Brain microvascular endothelial cell (primary cell): ENCODE measurements at regions not wholly inside any gene's neighbourhood (a gene's known extent, or its start where the extent isn't known, plus 50 kb on each side); places are given as distances from the start of the nearest gene placed in this dataset.
A peak's percentile ranks its signal among the peaks of the same experiment; 100 is the strongest.

ENCODE experiments used
- DNase-seq: peaks from one replicate; pipeline ENCODE4 v3.0.0-alpha.2; 2020
- H3K27ac ChIP-seq: fragments of 250-450 bp; sonication (Bioruptor Pico); 2 replicates; pipeline ENCODE4 v1.5.1; 2020; ENCODE audit warnings: mild to moderate bottlenecking, moderate library complexity
- H3K27me3 ChIP-seq: fragments of 250-450 bp; sonication (Bioruptor Pico); replicated peaks from 2 replicates; pipeline ENCODE4 v1.5.1; 2020; ENCODE audit warnings: mild to moderate bottlenecking
- H3K36me3 ChIP-seq: fragments of 250-450 bp; sonication (Bioruptor Pico); replicated peaks from 2 replicates; pipeline ENCODE4 v1.5.1; 2020; ENCODE audit warnings: mild to moderate bottlenecking
- H3K4me3 ChIP-seq: 2 replicates; pipeline ENCODE4 v1.5.1; 2011; ENCODE audit warnings: low read depth, mild to moderate bottlenecking, control low read depth, low read length, moderate library complexity
- CTCF ChIP-seq: IDR thresholded peaks from 2 replicates; pipeline ENCODE4 v1.5.1; 2011; ENCODE audit warnings: low read depth, mild to moderate bottlenecking, moderate library complexity, low read length, control low read depth, inconsistent platforms; ENCODE audit errors: missing control alignments
- in situ Hi-C: cut with HindIII; loops from 2 replicates; pipeline ENCODE4 v1.10.0; 2017; ENCODE audit warnings: low sequenced_read_pairs, low pct_ligation_motif_present

GRCh38 chr5:58207076-58207475, 252.8 kb downstream of the PLK2 start:
- in situ Hi-C loops, result no loop called here
- no peak for DNase-seq
- TF ChIP-seq CTCF, result no peak

GRCh38 chr5:58204966-58205365, 254.9 kb downstream of the PLK2 start:
- H3K4me3 ChIP-seq, result no peak overlapping the region
- no peaks in the 10 kb centered on the region for H3K36me3 ChIP-seq
- in situ Hi-C loops, result no loop called here
- H3K27ac ChIP-seq, result no peak overlapping the region
- no peak for TF ChIP-seq CTCF
- no peak for DNase-seq
- H3K27me3 ChIP-seq, result no peaks in the 10 kb centered on the region

More at GRCh38 chr5:58207076-58207475, 252.8 kb downstream of the PLK2 start:
- H3K27me3 ChIP-seq, result no peaks in the 10 kb centered on the region
- no peaks in the 10 kb centered on the region for H3K36me3 ChIP-seq
- H3K27ac ChIP-seq, result no peak overlapping the region
- H3K4me3 ChIP-seq, result no peak overlapping the region

- Histone ChIP-seq H3K27ac (no peak overlapping the region), H3K27me3 (no peaks in the 10 kb centered on the region), H3K36me3 (no peaks in the 10 kb centered on the region), H3K4me3 (no peak overlapping the region)
- TF ChIP-seq CTCF, result no peak
- DNase-seq, result no peak
- in situ Hi-C loops, result no loop called here
Measured at GRCh38 chr5:58202941-58203444, 256.9 kb downstream of the PLK2 start.

- TF ChIP-seq CTCF, result no peak
- Histone ChIP-seq H3K27ac (no peak overlapping the region), H3K4me3 (no peak overlapping the region), H3K27me3 (no peaks in the 10 kb centered on the region), H3K36me3 (no peaks in the 10 kb centered on the region)
- peak; percentile 8 for DNase-seq
- in situ Hi-C loops, result no loop called here
Measured at GRCh38 chr5:58201922-58202648, 257.8 kb downstream of the PLK2 start.

- Histone ChIP-seq H3K36me3 (no peaks in the 10 kb centered on the region), H3K4me3 (no peak overlapping the region), H3K27ac (no peak overlapping the region), H3K27me3 (no peaks in the 10 kb centered on the region)
- TF ChIP-seq CTCF, result no peak
- in situ Hi-C loops, result no loop called here
- DNase-seq, result no peak
Measured at GRCh38 chr5:58200451-58200850, 259.4 kb downstream of the PLK2 start.

- no peaks in the 10 kb centered on the region for H3K27me3 ChIP-seq
- H3K4me3 ChIP-seq, result no peak overlapping the region
- no peak overlapping the region for H3K27ac ChIP-seq
- TF ChIP-seq CTCF, result no peak
- H3K36me3 ChIP-seq, result no peaks in the 10 kb centered on the region
- in situ Hi-C loops, result no loop called here
- DNase-seq, result no peak
Measured at GRCh38 chr5:58199087-58199486, 260.8 kb downstream of the PLK2 start.
